Spleen (tissue), 11 donors: ENCODE measurements at regions not wholly inside any gene's neighbourhood (a gene's known extent, or its start where the extent isn't known, plus 50 kb on each side); places are given as distances from the start of the nearest gene placed in this dataset.

Source experiments
- DNase-seq: peaks from one replicate; pipeline ENCODE4 v3.0.0-alpha.2; 2020
- H3K27ac ChIP-seq, 8 donors: fragments of 200-600 bp; sonication (generic) in 7 of 8; 1 replicate in 4 of 8; 2 replicates in 4 of 8; pipeline versions ENCODE4 v1.5.0 to v1.8.0; 2016 to 2021; ENCODE audit warnings: inconsistent platforms in 4 of 8, mild to moderate bottlenecking in 4 of 8, moderate library complexity in 1 of 8
- H3K27me3 ChIP-seq, 7 donors: fragments of 200-600 bp; sonication (generic) in 6 of 7; replicated peaks in 1 of 7; 1 replicate in 4 of 7; 2 replicates in 3 of 7; pipeline versions ENCODE4 v1.5.0 to v1.8.0; 2016 to 2021; ENCODE audit warnings: inconsistent platforms in 3 of 7, mild to moderate bottlenecking in 1 of 7
- H3K36me3 ChIP-seq, 6 donors: fragments of 200-600 bp; sonication (generic) in 5 of 6; 1 replicate in 4 of 6; 2 replicates in 2 of 6; pipeline versions ENCODE4 v1.5.0 to v1.8.0; 2016 to 2021; ENCODE audit warnings: inconsistent platforms in 2 of 6
- H3K4me1 ChIP-seq, 6 donors: fragments of 200-600 bp; sonication (generic) in 5 of 6; 1 replicate in 3 of 6; 2 replicates in 3 of 6; pipeline versions ENCODE4 v1.5.0 to v1.8.0; 2016 to 2021; ENCODE audit warnings: inconsistent platforms in 3 of 6
- H3K4me3 ChIP-seq, 8 donors: fragments of 200-600 bp; sonication (generic) in 7 of 8; 1 replicate in 4 of 8; 2 replicates in 4 of 8; pipeline versions ENCODE4 v1.5.0 to v1.8.0; 2016 to 2021; ENCODE audit warnings: inconsistent platforms in 4 of 8, mild to moderate bottlenecking in 4 of 8, moderate library complexity in 2 of 8
- H3K9me3 ChIP-seq, 8 donors: fragments of 200-600 bp; sonication (generic) in 7 of 8; 1 replicate in 4 of 8; 2 replicates in 4 of 8; pipeline versions ENCODE4 v1.5.0 to v1.8.0; 2016 to 2021; ENCODE audit warnings: inconsistent platforms in 4 of 8
- POLR2A ChIP-seq, 3 donors: fragments of 450-650 bp; IDR thresholded peaks; one replicate each; pipeline ENCODE4 v1.5.1; 2017; ENCODE audit warnings: antibody characterized with exemption in 3 of 3, mild to moderate bottlenecking in 1 of 3
- POLR2AphosphoS5 ChIP-seq, 3 donors: sonication (generic); formaldehyde crosslinking; IDR thresholded peaks; one replicate each; pipeline ENCODE4 v1.5.1; 2017; ENCODE audit warnings: antibody characterized with exemption in 3 of 3
- WGBS, 5 donors: extraction: QIAGEN DNeasy Blood & Tissue Kit in 3 of 5; methylation state at CpG; one replicate each; pipeline versions ENCODE4 v1.1.5 to v1.1.7; 2013 to 2018; 5-methylcytosine and 5-hydroxymethylcytosine counted together
- intact Hi-C: fragments of 100-400 bp; cut with DNase I; formaldehyde crosslinking; loops from one replicate; pipeline ENCODE4 v1.15.0; 2023; ENCODE audit warnings: low total_unique reads
- TF ChIP-seq, protein P1 (sequence below), 11 experiments: fragments of 200-600 bp in 7 of 11; fragments of 450-650 bp in 4 of 11; sonication (generic) in 4 of 11; IDR thresholded peaks in 8 of 11; conservative IDR thresholded peaks in 3 of 11; 1 replicate in 7 of 11; 2 replicates in 4 of 11; pipeline versions ENCODE4 v1.4.0 to v1.8.0; 2016 to 2021; ENCODE audit warnings: antibody characterized with exemption in 11 of 11, inconsistent platforms in 4 of 11, mild to moderate bottlenecking in 1 of 11
- donor health status: healthy with polysubstance abuse.
- donor health status: DM: no; HTN: no; CAD: no; lungs with moderate emphysema.
- donor health status: DM: no; HTN: no; CAD: no.
- donor health status: Bipolar disorder and iron deficiency.
- donor health status: healthy.
- donor health status: DM: no; HTN: no; CAD: no.
- donor health status: DM: yes; HTN: yes; CAD: no.

DNA sequence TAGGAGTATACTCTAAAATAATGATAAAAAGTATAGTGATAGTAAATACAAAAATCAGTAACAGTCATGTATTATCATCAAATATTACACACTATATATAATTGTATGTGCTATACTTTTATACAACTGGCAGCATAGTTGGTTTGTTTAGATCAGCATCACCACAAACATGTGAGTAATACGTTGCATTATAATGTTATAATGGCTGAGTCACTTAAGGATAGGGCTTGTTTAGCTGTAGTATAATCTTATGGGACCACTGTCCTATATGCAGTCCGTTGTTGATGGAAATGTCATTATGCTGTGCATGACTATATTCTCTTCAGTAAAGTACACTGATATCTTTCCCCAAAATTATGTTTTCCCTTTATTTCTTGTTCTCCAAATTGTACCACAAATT is 92.8 kb downstream of the LYPLAL1 start:
- TF ChIP-seq, protein P1, sequence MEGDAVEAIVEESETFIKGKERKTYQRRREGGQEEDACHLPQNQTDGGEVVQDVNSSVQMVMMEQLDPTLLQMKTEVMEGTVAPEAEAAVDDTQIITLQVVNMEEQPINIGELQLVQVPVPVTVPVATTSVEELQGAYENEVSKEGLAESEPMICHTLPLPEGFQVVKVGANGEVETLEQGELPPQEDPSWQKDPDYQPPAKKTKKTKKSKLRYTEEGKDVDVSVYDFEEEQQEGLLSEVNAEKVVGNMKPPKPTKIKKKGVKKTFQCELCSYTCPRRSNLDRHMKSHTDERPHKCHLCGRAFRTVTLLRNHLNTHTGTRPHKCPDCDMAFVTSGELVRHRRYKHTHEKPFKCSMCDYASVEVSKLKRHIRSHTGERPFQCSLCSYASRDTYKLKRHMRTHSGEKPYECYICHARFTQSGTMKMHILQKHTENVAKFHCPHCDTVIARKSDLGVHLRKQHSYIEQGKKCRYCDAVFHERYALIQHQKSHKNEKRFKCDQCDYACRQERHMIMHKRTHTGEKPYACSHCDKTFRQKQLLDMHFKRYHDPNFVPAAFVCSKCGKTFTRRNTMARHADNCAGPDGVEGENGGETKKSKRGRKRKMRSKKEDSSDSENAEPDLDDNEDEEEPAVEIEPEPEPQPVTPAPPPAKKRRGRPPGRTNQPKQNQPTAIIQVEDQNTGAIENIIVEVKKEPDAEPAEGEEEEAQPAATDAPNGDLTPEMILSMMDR (IDR thresholded peaks at IDR 0.05 in 8 of 11, conservative IDR thresholded peaks at IDR 0.05 in 3 of 11) = no peak
- TF ChIP-seq POLR2AphosphoS5 (IDR thresholded peaks at IDR 0.05) (no peak), POLR2A (IDR thresholded peaks at IDR 0.05) (no peak)
- H3K4me3 ChIP-seq = no peak overlapping the region
- WGBS, 5 donors = 81 to 87% (median 85%) methylated on average over 2 of the region's 2 CpGs
- intact Hi-C loops = no loop called here
- H3K4me1 ChIP-seq = no peaks in the 10 kb centered on the region
- no peaks in the 10 kb centered on the region for H3K36me3 ChIP-seq
- DNase-seq = no peak
- no peaks in the 10 kb centered on the region for H3K27me3 ChIP-seq
- H3K27ac ChIP-seq = no peak overlapping the region
- H3K9me3 ChIP-seq = peaks cover 0 to 18% (median 11%) of the 10 kb centered on the region in 8 donors

GRCh38 chr1:219265026-219265515 is 91.4 kb downstream of the LYPLAL1 start:
- H3K36me3 ChIP-seq = no peaks in the 10 kb centered on the region
- 95 to 100% (median 96%) methylated on average over 2 of the region's 2 CpGs for WGBS, 5 donors
- no peak overlapping the region for H3K4me3 ChIP-seq
- H3K4me1 ChIP-seq = no peaks in the 10 kb centered on the region
- intact Hi-C loops = no loop called here
- peaks cover 0 to 33% (median 23%) of the 10 kb centered on the region in 8 donors for H3K9me3 ChIP-seq
- TF ChIP-seq, protein P1 (IDR thresholded peaks at IDR 0.05 in 8 of 11, conservative IDR thresholded peaks at IDR 0.05 in 3 of 11) = no peak
- TF ChIP-seq POLR2A (IDR thresholded peaks at IDR 0.05) = no peak
- TF ChIP-seq POLR2AphosphoS5 (IDR thresholded peaks at IDR 0.05) = no peak
- DNase-seq = no peak
- no peak overlapping the region for H3K27ac ChIP-seq
- no peaks in the 10 kb centered on the region for H3K27me3 ChIP-seq

DNA sequence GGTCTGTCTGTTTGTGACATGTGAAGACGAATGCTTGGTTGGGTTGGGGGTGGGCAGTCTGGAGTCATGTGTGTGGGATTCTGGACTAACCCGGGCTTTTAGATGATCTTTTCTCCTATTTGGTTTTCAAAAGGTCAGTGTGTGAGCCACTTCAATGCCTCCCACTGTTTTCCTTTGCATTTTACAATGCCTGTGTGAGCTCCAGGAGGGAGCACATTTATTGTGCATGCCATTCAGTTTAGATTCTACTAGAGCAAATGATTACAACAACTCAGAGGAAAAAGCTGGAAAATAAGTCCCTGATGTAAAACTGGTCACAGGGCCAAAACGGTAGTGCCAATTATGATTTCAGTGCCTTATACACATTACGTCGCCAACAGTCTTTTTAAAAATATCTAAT is 90.9 kb downstream of the LYPLAL1 start:
- WGBS, 5 donors = 73 to 79% (median 75%) methylated on average over 5 of the region's 5 CpGs
- Histone ChIP-seq H3K9me3 (peaks cover 0 to 34% (median 23%) of the 10 kb centered on the region in 8 donors), H3K4me1 (no peaks in the 10 kb centered on the region), H3K4me3 (no peak overlapping the region), H3K36me3 (no peaks in the 10 kb centered on the region), H3K27me3 (no peaks in the 10 kb centered on the region), H3K27ac (no peak overlapping the region)
- no peak for TF ChIP-seq POLR2A (IDR thresholded peaks at IDR 0.05)
- TF ChIP-seq, protein P1 (IDR thresholded peaks at IDR 0.05 in 8 of 11, conservative IDR thresholded peaks at IDR 0.05 in 3 of 11) = no peak
- TF ChIP-seq POLR2AphosphoS5 (IDR thresholded peaks at IDR 0.05) = no peak
- no peak for DNase-seq
- intact Hi-C loops = no loop called here
